HL-60 (cell line): ENCODE measurements at regions not wholly inside any gene's neighbourhood (a gene's known extent, or its start where the extent isn't known, plus 50 kb on each side); places are given as distances from the start of the nearest gene placed in this dataset.

Experiments used
- CTCF ChIP-seq: IDR thresholded peaks from one replicate; pipeline ENCODE4 v1.5.1; 2011; ENCODE audit warnings: low read length, control low read depth, inconsistent platforms; ENCODE audit not compliant: insufficient read depth
- REST ChIP-seq: IDR thresholded peaks from 2 replicates; pipeline ENCODE4 v1.6.1; 2012; ENCODE audit warnings: low read depth; ENCODE audit not compliant: insufficient replicate concordance

- TF ChIP-seq CTCF (no peak), REST (no peak)
Observed at GRCh38 chr13:63129995-63130394, 1714.3 kb upstream of the PCDH20 start.
